ENCODE measurements at regions not wholly inside any gene's neighbourhood (a gene's known extent, or its start where the extent isn't known, plus 50 kb on each side); places are given as distances from the start of the nearest gene placed in this dataset.

DNA sequence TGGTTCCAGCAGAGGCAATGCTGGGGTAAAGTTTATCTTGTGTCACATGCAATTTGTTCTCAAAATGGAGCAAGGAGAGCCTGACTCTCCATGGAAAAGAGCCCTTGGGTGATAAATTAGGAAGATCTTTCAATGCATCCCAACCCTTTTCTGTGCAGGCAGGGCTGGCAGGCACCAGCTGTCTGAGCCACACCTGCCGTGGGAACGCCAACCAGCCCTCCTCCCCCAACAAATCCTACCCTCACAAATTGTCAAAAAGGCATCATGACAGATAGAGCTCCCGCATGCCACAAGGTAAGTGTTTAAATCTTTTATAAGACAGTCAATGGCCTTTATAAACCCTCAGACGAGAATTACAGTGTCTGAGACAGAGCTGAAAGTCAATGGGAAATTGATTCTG lies 418.5 kb upstream of the CDH5 start:
- Histone ChIP-seq H3K36me3 (no peaks in the 10 kb centered on the region), H3K4me3 (no peak overlapping the region), H3K9me3 (no peaks in the 10 kb centered on the region), H3K4me1 (no peaks in the 10 kb centered on the region), H3K27me3 (peaks cover 0 to 8% (median 0%) of the 10 kb centered on the region in 7 donors), H3K27ac (no peak overlapping the region)
- DNase-seq (no peak), ATAC-seq (no peak)
- WGBS, 2 donors = 87 to 96% methylated on average over 4 of the region's 4 CpGs
- TF ChIP-seq, protein P1, sequence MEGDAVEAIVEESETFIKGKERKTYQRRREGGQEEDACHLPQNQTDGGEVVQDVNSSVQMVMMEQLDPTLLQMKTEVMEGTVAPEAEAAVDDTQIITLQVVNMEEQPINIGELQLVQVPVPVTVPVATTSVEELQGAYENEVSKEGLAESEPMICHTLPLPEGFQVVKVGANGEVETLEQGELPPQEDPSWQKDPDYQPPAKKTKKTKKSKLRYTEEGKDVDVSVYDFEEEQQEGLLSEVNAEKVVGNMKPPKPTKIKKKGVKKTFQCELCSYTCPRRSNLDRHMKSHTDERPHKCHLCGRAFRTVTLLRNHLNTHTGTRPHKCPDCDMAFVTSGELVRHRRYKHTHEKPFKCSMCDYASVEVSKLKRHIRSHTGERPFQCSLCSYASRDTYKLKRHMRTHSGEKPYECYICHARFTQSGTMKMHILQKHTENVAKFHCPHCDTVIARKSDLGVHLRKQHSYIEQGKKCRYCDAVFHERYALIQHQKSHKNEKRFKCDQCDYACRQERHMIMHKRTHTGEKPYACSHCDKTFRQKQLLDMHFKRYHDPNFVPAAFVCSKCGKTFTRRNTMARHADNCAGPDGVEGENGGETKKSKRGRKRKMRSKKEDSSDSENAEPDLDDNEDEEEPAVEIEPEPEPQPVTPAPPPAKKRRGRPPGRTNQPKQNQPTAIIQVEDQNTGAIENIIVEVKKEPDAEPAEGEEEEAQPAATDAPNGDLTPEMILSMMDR (IDR thresholded peaks at IDR 0.05) = no peak
- intact Hi-C loops (cut with DNase I) = no loop called here

DNA sequence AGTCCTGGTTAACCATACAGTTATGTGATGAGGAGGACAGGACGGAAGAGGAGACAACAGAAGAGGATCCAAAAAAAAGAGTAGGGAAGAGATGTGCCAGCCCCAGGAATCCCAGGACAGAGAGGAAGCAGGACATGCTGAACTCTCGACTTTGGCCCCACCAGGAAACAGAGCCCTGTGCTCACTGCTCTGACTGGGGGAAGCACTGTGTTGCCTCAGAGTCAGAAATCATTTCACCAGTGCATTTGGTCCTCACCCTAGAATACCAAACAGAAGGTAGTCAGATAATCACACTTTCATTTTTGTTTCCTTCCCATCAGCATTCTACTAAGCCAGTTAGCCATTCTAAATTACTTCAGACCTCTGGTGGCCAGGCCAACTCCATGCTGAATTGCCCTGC lies 421.0 kb upstream of the CDH5 start:
- WGBS, 2 donors = 57 to 74% methylated on average over 2 of the region's 2 CpGs
- no peak overlapping the region for H3K4me3 ChIP-seq
- DNase-seq (no peak), ATAC-seq (no peak)
- H3K9me3 ChIP-seq = no peaks in the 10 kb centered on the region
- no peaks in the 10 kb centered on the region for H3K4me1 ChIP-seq
- intact Hi-C loops (cut with DNase I) = no loop called here
- no peak overlapping the region for H3K27ac ChIP-seq
- TF ChIP-seq, protein P1 (IDR thresholded peaks at IDR 0.05) = no peak
- H3K36me3 ChIP-seq = no peaks in the 10 kb centered on the region
- peaks cover 0 to 1% (median 0%) of the 10 kb centered on the region in 7 donors for H3K27me3 ChIP-seq

DNA sequence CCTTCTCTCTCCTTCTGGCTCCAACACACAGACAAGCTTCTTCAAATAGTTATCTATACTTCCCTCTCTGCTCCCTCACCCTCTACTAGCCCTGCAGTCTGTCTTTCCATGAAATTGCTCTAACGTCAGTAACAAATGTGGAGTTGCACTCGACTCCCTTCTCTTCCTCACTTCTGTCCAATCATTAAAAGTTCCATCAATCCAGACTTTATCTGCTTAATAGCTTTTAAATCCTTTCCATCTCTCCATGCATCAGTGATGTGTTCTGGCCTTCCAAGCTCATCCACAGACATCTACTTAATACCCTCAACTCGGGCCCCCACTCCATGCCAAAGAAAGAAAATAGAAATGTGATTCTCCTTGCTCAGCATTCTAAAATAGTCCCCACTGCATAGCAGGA lies 422.1 kb upstream of the CDH5 start:
- TF ChIP-seq, protein P1 (IDR thresholded peaks at IDR 0.05) = no peak
- 54 to 69% methylated on average over 3 of the region's 3 CpGs for WGBS, 2 donors
- Histone ChIP-seq H3K27me3 (no peaks in the 10 kb centered on the region), H3K9me3 (no peaks in the 10 kb centered on the region), H3K4me3 (no peak overlapping the region), H3K36me3 (no peaks in the 10 kb centered on the region), H3K27ac (no peak overlapping the region), H3K4me1 (no peaks in the 10 kb centered on the region)
- no peak for ATAC-seq
- no peak for DNase-seq
- intact Hi-C loops (cut with DNase I) = no loop called here

DNA sequence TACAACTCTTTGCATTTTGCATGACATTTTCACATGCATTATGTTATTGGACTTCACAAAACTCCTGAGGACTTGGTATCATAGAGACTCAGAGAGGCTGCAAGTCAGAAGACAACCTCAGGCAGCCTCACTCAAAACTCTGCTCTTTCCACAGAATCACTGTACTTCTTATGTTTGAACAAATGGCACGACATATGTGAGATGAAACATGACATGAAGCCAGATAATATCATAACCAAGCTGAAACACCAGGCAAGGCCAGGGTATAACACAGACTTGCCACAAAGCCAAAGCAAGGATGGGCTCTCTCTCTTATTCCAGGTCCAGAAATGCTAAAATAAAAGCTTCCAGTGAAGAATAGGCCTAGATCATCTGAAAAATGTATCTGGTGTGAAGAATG lies 425.8 kb upstream of the CDH5 start:
- Histone ChIP-seq H3K9me3 (no peaks in the 10 kb centered on the region), H3K4me3 (no peak overlapping the region), H3K27ac (no peak overlapping the region), H3K4me1 (no peaks in the 10 kb centered on the region), H3K36me3 (no peaks in the 10 kb centered on the region), H3K27me3 (no peaks in the 10 kb centered on the region)
- DNase-seq = no peak
- ATAC-seq = no peak
- 84 to 88% methylated on average over 1 of the region's 1 CpG for WGBS, 2 donors
- intact Hi-C loops (cut with DNase I) = no loop called here
- TF ChIP-seq, protein P1 (IDR thresholded peaks at IDR 0.05) = no peak
